ENCODE measurements at regions not wholly inside any gene's neighbourhood (a gene's known extent, or its start where the extent isn't known, plus 50 kb on each side); places are given as distances from the start of the nearest gene placed in this dataset.
"Not testable (repeated sequence)": the region's sequence is repeated elsewhere in the genome, so short reads cannot be mapped to it uniquely, and the experiment has no call there.

GRCh38 chr11:23272095-23272494 lies 411.8 kb upstream of the CCDC179 start:
- no peak for DNase-seq

DNA sequence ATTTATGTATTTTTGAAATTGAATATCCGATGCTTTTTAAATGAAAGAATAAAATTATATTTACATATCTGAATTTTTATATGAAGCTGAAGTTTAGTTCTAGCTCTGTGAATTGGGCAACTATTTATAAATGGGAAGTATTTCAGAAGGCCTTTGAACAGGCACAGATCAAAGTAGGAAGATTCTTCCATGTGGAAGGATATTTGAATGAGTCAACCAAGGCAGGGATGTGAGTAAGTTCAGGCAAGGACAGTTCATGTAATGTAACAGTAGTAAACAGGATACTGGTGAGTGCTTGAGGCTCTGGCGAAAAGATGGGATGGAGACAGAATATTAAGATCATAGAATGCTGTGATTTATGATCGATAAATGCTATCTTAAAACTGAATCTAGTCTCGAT lies 417.8 kb upstream of the CCDC179 start:
- no peak for DNase-seq

DNA sequence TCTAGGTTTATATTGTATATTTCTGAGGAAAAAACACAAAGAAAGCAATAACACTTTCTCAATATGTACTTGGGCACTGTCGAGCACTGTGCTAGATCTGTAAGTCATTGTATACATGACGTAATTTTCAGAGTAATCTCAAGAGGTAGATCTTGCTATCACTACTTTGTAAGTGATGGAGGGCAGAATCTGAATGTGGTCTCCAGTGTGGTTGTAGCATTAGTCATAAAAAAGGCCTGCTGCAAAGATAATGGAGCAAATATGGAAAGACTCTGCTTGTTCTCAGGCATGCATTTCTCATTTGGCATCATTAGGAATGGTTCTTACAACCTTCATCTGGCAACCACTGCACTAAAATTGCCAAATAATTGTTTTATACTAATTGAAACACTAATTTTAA lies 419.8 kb upstream of the CCDC179 start:
- no peak for DNase-seq

DNA sequence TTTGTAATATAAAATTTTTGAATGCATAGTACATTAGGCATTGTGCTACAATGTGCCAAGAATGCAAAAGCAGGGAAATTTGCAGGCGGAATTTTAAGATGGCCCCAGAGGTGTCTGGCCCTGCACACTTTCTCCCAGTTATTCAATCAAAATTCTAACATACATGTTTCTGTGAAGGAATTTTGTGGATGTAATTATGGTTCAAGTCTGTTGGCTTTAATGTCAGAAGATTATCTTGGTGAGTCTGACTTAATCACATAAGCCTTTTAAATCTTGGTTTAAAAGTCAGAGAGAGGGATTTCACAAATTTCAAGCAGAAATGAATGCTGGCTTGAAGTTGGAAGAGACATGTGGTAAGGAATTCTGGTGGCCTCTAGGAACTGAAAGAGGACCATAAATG lies 423.4 kb upstream of the CCDC179 start:
- DNase-seq: no peak

GRCh38 chr11:23284631-23285030 lies 424.4 kb upstream of the CCDC179 start:
- DNase-seq: no peak

GRCh38 chr11:23288003-23288783 lies 427.9 kb upstream of the CCDC179 start:
- DNase-seq: no peak

GRCh38 chr11:23295241-23295640 lies 435.0 kb upstream of the CCDC179 start:
- no peak for DNase-seq

GRCh38 chr11:23308041-23308440 lies 447.8 kb upstream of the CCDC179 start:
- no peak for DNase-seq

- DNase-seq: no peak
Observed at GRCh38 chr11:23310276-23310675, 450.0 kb upstream of the CCDC179 start.

- no peak for DNase-seq
Observed at GRCh38 chr11:23311986-23312940, 452.0 kb upstream of the CCDC179 start.

- no peak for DNase-seq
Observed at GRCh38 chr11:23313001-23313400, 452.7 kb upstream of the CCDC179 start.

DNA sequence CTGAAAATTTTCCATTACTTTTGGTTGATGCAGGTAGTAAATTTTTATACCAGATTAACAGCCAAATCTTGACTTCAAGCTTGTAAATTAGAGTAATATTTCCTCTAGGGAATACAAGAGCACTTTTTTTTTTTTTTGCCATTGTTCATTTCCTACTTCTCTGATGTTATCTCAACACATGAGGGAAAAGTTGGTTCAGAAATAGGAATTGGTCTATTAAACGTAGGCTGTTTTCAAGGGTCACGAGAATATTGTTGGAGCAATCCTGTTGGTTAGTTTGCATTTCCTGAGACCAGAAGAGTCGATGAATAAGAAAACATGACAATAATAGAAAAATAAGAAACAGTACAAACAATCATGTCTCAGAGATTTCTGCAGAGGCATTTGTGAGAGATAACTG lies 453.9 kb upstream of the CCDC179 start:
- no peak for DNase-seq

DNA sequence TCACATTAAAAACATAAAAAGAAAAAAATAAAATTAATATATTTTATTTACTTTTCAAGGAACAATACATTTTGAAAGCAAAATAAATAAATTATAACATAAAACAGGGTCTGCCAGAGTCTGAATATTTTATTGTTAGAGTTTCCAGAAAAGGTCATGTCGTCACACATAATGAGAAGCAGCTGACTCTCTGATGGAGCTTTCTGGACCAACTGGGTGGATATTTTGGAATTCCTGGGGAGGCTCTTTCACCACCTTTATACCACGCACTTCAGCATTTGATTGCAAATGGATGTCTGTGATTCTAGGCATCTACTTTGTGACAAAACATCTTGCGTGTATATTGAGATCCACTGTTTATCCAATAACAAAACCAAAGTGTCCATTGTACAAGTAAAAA lies 455.0 kb upstream of the CCDC179 start:
- DNase-seq: no peak

GRCh38 chr11:23317816-23318215 lies 457.5 kb upstream of the CCDC179 start:
- no peak for DNase-seq

GRCh38 chr11:23318670-23319069 lies 458.4 kb upstream of the CCDC179 start:
- DNase-seq: no peak

DNA sequence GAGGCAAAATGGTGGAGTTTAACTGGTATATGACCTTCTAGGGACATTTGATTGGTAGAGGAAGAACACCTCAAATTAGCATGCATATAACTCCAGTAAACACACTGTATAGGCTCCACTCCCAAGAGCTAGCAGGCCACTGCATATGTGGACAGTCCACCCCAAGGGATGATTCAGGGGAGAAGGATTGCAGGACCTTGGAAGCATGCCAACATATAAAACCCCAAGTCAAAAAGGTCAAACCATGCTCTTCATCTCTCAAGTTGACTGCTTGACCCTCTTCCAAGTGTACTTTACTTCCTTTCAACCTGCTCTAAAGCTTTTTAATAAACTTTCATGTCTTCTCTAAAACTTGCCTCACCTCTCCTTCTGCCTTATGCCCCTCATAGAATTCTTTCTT lies 459.9 kb upstream of the CCDC179 start:
- DNase-seq: no peak

DNA sequence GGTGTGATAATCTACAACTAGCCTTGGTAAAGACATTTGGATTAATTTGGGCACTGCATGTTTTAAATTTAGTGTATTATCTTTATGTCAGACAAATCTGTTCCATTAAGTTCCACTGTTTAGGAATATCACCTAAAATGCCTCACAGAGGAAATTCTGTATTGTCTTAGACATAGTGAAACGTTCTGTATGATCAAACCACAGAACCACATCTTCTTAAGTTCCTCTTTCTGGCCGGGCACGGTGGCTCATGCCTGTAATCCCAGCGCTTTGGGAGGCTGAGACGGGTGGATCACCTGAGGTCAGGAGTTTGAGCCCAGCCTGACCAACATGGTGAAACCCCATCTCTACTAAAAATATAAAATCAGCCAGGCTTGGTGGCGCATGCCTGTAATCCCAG lies 475.3 kb upstream of the CCDC179 start:
- DNase-seq: not testable (repeated sequence)

DNA sequence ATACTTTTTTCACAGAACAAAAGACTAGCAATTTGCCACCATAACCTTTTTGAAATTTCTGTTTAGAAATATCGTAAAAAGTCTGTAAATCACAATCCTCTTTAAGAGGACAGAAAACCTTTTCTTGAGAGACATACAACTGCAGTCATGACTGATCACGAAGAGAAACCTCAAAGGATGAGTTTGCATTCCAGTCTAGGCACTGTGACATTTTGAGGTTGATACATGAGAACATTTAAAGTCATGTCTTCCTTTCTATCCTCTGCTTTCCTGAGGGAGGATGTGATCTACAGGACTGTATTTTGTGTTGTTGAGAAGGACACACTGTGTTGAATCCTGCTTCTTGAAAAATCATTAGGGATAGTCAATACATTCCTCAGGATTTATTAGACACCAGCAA lies 476.7 kb upstream of the CCDC179 start:
- DNase-seq: no peak

- DNase-seq: no peak
Observed at GRCh38 chr11:23353611-23354010, 493.3 kb upstream of the CCDC179 start.

- DNase-seq: no peak
Observed at GRCh38 chr11:23359297-23359696, 499.0 kb upstream of the CCDC179 start.

DNA sequence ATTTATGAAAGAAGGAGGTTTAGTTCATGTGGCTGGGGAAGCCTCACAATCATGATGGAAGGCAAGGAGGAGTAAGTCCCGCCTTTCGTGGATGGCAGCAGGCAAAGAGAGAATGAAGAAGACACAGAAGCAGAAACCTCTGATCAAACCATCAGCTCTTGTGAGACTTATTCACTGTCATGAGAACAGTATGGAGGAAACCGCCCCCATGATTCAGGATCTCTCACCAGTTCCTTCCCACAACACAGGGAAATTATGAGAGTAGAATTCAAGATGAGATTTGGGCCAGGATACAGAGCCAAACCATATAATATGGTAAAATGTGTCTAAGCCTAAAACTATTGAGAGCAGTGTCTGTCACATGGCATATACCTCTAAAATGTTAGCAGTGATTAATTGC lies 503.8 kb upstream of the CCDC179 start:
- DNase-seq: no peak

- DNase-seq: no peak
Observed at GRCh38 chr11:23370580-23371275, 510.5 kb upstream of the CCDC179 start.

- DNase-seq: no peak
Observed at GRCh38 chr11:23377909-23378308, 517.6 kb upstream of the CCDC179 start.

DNA sequence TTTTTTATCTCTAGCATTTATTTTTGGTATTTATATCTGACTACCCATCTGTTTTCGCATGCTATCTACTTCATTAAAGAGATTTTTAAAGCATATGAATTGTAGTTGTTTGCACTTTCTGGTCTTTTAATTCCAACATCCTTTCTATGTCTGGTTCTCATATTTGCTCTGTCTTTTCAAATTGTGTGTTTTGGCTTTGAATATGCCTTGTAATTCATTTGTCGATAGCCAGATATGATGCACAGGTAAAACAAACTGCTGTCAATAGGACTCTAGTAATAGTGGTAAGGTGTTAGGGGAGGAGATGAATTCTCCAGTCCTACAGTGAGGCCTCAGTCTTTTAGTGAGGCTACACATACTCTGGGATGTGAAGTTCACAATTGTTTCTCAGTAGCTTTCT lies 530.8 kb upstream of the CCDC179 start:
- no peak for DNase-seq

Data from DMS 273 treated with DMSO at 0.1 percent for 48 hours (cell line).